OCI-LY1 (cell line): ENCODE measurements at regions not wholly inside any gene's neighbourhood (a gene's known extent, or its start where the extent isn't known, plus 50 kb on each side); places are given as distances from the start of the nearest gene placed in this dataset.

Source experiments
- CTCF ChIP-seq: fragments of 200-600 bp; sonication (generic), shearing (Covaris generic); IDR thresholded peaks from 2 replicates; pipeline ENCODE4 v1.5.1; 2017; ENCODE audit warnings: mild to moderate bottlenecking, antibody characterized with exemption, low read length, moderate library complexity, mixed read lengths
- EZH2 ChIP-seq: fragments of 200-600 bp; sonication (generic), shearing (Covaris generic); IDR thresholded peaks from 2 replicates; pipeline ENCODE4 v1.8.0; 2017; ENCODE audit warnings: borderline replicate concordance, mixed run types, mild to moderate bottlenecking, antibody characterized with exemption, low read length, moderate library complexity, mixed read lengths

- TF ChIP-seq CTCF (no peak), EZH2 (no peak)
Measured at GRCh38 chr2:173823543-173823939, 141.6 kb downstream of the SP3 start.
